K562 (cell line): ENCODE measurements at regions not wholly inside any gene's neighbourhood (a gene's known extent, or its start where the extent isn't known, plus 50 kb on each side); places are given as distances from the start of the nearest gene placed in this dataset.

ENCODE experiments used
- ATAC-seq: fragments of 200-7000 bp; cut with Tn5 transposase; 3 replicates; pipeline ENCODE4 v1.9.1; 2020; ENCODE audit warnings: moderate library complexity
- BruUV-seq: library from RNA; stranded (reverse); fragments of 400-500 nt; replicated peaks from 2 replicates; lab custom pipeline; 2021; lab: Mats Ljungman, UMichigan
- CTCF ChIA-PET: fragments of 300-600 bp; formaldehyde crosslinking; extraction: SDS; loops from one replicate; lab custom pipeline; 2021; ENCODE audit warnings: low intra/inter-chr PET ratio; lab: Yijun Ruan, JAX
- POLR2A ChIA-PET: fragments of 300-600, 350-650 bp; sonication (Branson Sonifier 250); formaldehyde crosslinking; extraction: SDS; loops from one replicate; lab custom pipeline; 2021; ENCODE audit warnings: antibody characterized with exemption, inconsistent platforms; lab: Yijun Ruan, JAX
- DNase-seq, 4 experiments: peaks; one replicate each; pipeline versions ENCODE4 v3.0.0 to v3.0.0-alpha.2; 2011 to 2018; ENCODE audit warnings: low spot score in 3 of 4, mixed read lengths in 3 of 4; ENCODE audit errors: extremely low read depth in 1 of 4
- FAIRE-seq: peaks from 2 replicates; lab custom pipeline; 2011; peaks lifted over from hg19 to GRCh38; lab: Jason Lieb, UNC
- H2AFZ ChIP-seq: 2 replicates; pipeline ENCODE4 v1.6.0; 2011; ENCODE audit warnings: low read depth, low read length, control low read depth, inconsistent platforms
- H3K27ac ChIP-seq: fragments of 200-600 bp; 3 replicates; pipeline ENCODE4 v1.8.0; 2011; ENCODE audit warnings: low read depth, mild to moderate bottlenecking, control low read depth, inconsistent platforms, low read length, moderate library complexity, mixed read lengths; ENCODE audit errors: extremely low read depth
- H3K27me3 ChIP-seq, 2 experiments: fragments of 300-600 bp in 1 of 2; 2 replicates in 1 of 2; 3 replicates in 1 of 2; pipeline versions ENCODE4 v1.6.0 to v1.8.0; 2011; ENCODE audit warnings: inconsistent platforms in 2 of 2, low read length in 2 of 2, mild to moderate bottlenecking in 1 of 2, mixed read lengths in 1 of 2, moderate library complexity in 1 of 2; ENCODE audit not compliant: control insufficient read depth in 2 of 2, insufficient read depth in 2 of 2
- H3K36me3 ChIP-seq: fragments of 300-600 bp; 3 replicates; pipeline ENCODE4 v1.8.0; 2011; ENCODE audit warnings: mild to moderate bottlenecking, low read length, inconsistent platforms; ENCODE audit not compliant: control insufficient read depth, insufficient read depth
- H3K4me1 ChIP-seq, 2 experiments: fragments of 200-600 bp in 1 of 2; replicated peaks in 1 of 2; 2 replicates in 1 of 2; 3 replicates in 1 of 2; pipeline versions ENCODE4 v1.5.1 to v1.8.0; 2011; ENCODE audit warnings: inconsistent platforms in 2 of 2, low read length in 2 of 2, mild to moderate bottlenecking in 1 of 2, mixed read lengths in 1 of 2, moderate library complexity in 1 of 2; ENCODE audit not compliant: control insufficient read depth in 2 of 2, insufficient read depth in 2 of 2
- H3K4me2 ChIP-seq: 2 replicates; pipeline ENCODE4 v1.6.1; 2011; ENCODE audit warnings: low read length, control low read depth, inconsistent platforms, mixed read lengths; ENCODE audit not compliant: insufficient read depth
- H3K4me3 ChIP-seq: fragments of 200-600 bp; sonication (generic), shearing (Covaris generic); 2 replicates; pipeline ENCODE4 v1.5.1; 2016; ENCODE audit warnings: control low read depth, inconsistent platforms
- H3K79me2 ChIP-seq: fragments of 200-600 bp; 3 replicates; pipeline ENCODE4 v1.8.0; 2011; ENCODE audit warnings: low read length, inconsistent platforms; ENCODE audit not compliant: control insufficient read depth, insufficient read depth
- H3K9ac ChIP-seq, 2 experiments: 2 replicates each; pipeline versions ENCODE4 v1.6.0 to v1.6.1; 2011; ENCODE audit warnings: low read depth in 2 of 2, low read length in 2 of 2, control low read depth in 1 of 2, inconsistent platforms in 1 of 2, mild to moderate bottlenecking in 1 of 2, mixed read lengths in 1 of 2; ENCODE audit not compliant: insufficient read depth in 1 of 2
- H3K9me1 ChIP-seq: one replicate; pipeline ENCODE4 v1.6.0; 2011; ENCODE audit warnings: inconsistent platforms, mild to moderate bottlenecking, low read length, moderate library complexity; ENCODE audit not compliant: control insufficient read depth, insufficient read depth
- H3K9me3 ChIP-seq: replicated peaks from 2 replicates; pipeline ENCODE4 v1.5.1; 2011; ENCODE audit warnings: low read depth, low read length, inconsistent platforms; ENCODE audit not compliant: control insufficient read depth, insufficient read depth
- H4K20me1 ChIP-seq: replicated peaks from 2 replicates; pipeline ENCODE4 v1.6.1; 2011; ENCODE audit warnings: low read length, inconsistent platforms, mixed read lengths; ENCODE audit not compliant: control insufficient read depth, insufficient read depth
- CBX2 ChIP-seq: fragments of 200-600 bp; sonication (generic); IDR thresholded peaks from one replicate; pipeline ENCODE4 v1.6.1; 2012; ENCODE audit warnings: mild to moderate bottlenecking, low read length, inconsistent platforms; ENCODE audit not compliant: insufficient read depth, poor library complexity, severe bottlenecking
- CEBPB ChIP-seq: fragments of 450-650 bp; IDR thresholded peaks from 2 replicates; pipeline ENCODE4 v1.6.1; 2016; ENCODE audit warnings: missing genetic modification characterization, missing compliant biosample characterization
- ETS1 ChIP-seq: conservative IDR thresholded peaks from 2 replicates; pipeline ENCODE4 v1.6.1; 2011; ENCODE audit warnings: low read depth, mild to moderate bottlenecking, low read length; ENCODE audit not compliant: control insufficient read depth
- LARP7 ChIP-seq: fragments of 450-650 bp; IDR thresholded peaks from 2 replicates; pipeline ENCODE4 v1.6.1; 2016
- MXI1 ChIP-seq: IDR thresholded peaks from 2 replicates; pipeline ENCODE4 v1.6.1; 2011; ENCODE audit warnings: low read depth, mild to moderate bottlenecking, improper control_type of control experiment, low read length
- RAD51 ChIP-seq: fragments of 450-650 bp; IDR thresholded peaks from 2 replicates; pipeline ENCODE4 v1.7.1; 2016; ENCODE audit warnings: low read depth, mild to moderate bottlenecking, borderline replicate concordance
- RUNX1 ChIP-seq: sonication (generic); IDR thresholded peaks from 2 replicates; pipeline ENCODE4 v1.6.1; 2016; ENCODE audit warnings: antibody characterized with exemption, low read depth
- ZBTB7A ChIP-seq: IDR thresholded peaks from 2 replicates; pipeline ENCODE4 v1.6.1; 2011; ENCODE audit warnings: low read depth, mild to moderate bottlenecking, low read length, moderate library complexity, borderline replicate concordance; ENCODE audit not compliant: control insufficient read depth
- ZEB2 ChIP-seq: fragments of 450-650 bp; IDR thresholded peaks from 2 replicates; pipeline ENCODE4 v1.6.1; 2016
- ZNF121 ChIP-seq: sonication (generic); formaldehyde crosslinking; conservative IDR thresholded peaks from 2 replicates; pipeline ENCODE4 v1.8.0; 2022; ENCODE audit warnings: missing genetic modification reagents
- in situ Hi-C: fragments of 300-500 bp; cut with MboI; formaldehyde crosslinking; loops from 4 replicates; pipeline ENCODE4 v1.15.0; 2018; ENCODE audit warnings: inconsistent platforms, mixed read lengths
- intact Hi-C: fragments of 100-400 bp; cut with micrococcal nuclease; formaldehyde crosslinking; loops from 2 replicates; pipeline ENCODE4 v1.14.2; 2022

GRCh38 chr2:59851836-59852475 is 701.5 kb downstream of the BCL11A start:
- BruUV-seq: no TSS peak
- Histone ChIP-seq H3K79me2 (no peaks in the 10 kb centered on the region), H3K36me3 (no peaks in the 10 kb centered on the region), H3K4me2 (no peak overlapping the region), H3K4me3 (no peak overlapping the region), H3K4me1 (no peaks in the 10 kb centered on the region), H3K9me1 (no peaks in the 10 kb centered on the region), H3K9me3 (no peaks in the 10 kb centered on the region), H3K27ac (no peak overlapping the region), H2AFZ (no peak overlapping the region), H3K27me3 (no peaks in the 10 kb centered on the region), H4K20me1 (no peaks in the 10 kb centered on the region), H3K9ac (no peak overlapping the region)
- ATAC-seq (no peak), FAIRE-seq (no peak), DNase-seq (no peak)
- in situ Hi-C loops (no loop called here), intact Hi-C loops (no loop called here)
- ChIA-PET POLR2A (no interaction called here), CTCF (no interaction called here)
- TF ChIP-seq LARP7: no peak
- TF ChIP-seq MXI1: no peak
- no peak for TF ChIP-seq CBX2
- TF ChIP-seq ZBTB7A: no peak
- no peak for TF ChIP-seq ZEB2
- TF ChIP-seq RAD51: no peak
- TF ChIP-seq ETS1: no peak
- no peak for TF ChIP-seq RUNX1
- TF ChIP-seq ZNF121 (CRISPR knock-in tag): no peak
- no peak for TF ChIP-seq CEBPB (tag)
